ENCODE measurements at regions not wholly inside any gene's neighbourhood (a gene's known extent, or its start where the extent isn't known, plus 50 kb on each side); places are given as distances from the start of the nearest gene placed in this dataset.

GRCh38 chr18:68150961-68151360 is 563.9 kb downstream of the TMX3 start:
- DNase-seq (ENCODE audit: low read depth, low spot score) (no peak), ATAC-seq (no peak)
- intact Hi-C loops (cut with micrococcal nuclease; ENCODE audit: unreplicated experiment) (no loop called here), in situ Hi-C loops (cut with HindIII; ENCODE audit: low pct_unique_long_range_greater_than_20kb, low sequenced_read_pairs) (no loop called here)
- H3K36me3 ChIP-seq (ENCODE audit: control insufficient read depth, insufficient read depth, low read length): no peaks in the 10 kb centered on the region
- no TSS peak for BruUV-seq (replicated peaks)
- H3K27me3 ChIP-seq (ENCODE audit: control insufficient read depth, insufficient read depth, low read length): no peaks in the 10 kb centered on the region
- no peaks in the 10 kb centered on the region for H3K4me1 ChIP-seq (ENCODE audit: control insufficient read depth, insufficient read depth, low read length)
- ChIA-PET CTCF (no interaction called here), POLR2A (interaction anchor here (0.5 kb wide), 1 partner anchor 187 kb away, joined by 3 read pairs; no protein-coding TSS in a partner anchor)
- TF ChIP-seq POLR2AphosphoS5 (IDR thresholded peaks at IDR 0.05; ENCODE audit: low read depth, low read length) (no peak), CTCF (IDR thresholded peaks at IDR 0.05) (no peak), SIN3A (IDR thresholded peaks at IDR 0.05; ENCODE audit: borderline replicate concordance, insufficient read depth, low read depth, low read length) (no peak), TCF7L2 (IDR thresholded peaks at IDR 0.05; ENCODE audit: low read depth, low read length) (no peak), REST (IDR thresholded peaks at IDR 0.05; ENCODE audit: insufficient read depth in 1 of 2, low read depth in 2 of 2, low read length in 1 of 2) (no peak)
- H3K9me3 ChIP-seq (ENCODE audit: control insufficient read depth, insufficient read depth, low read depth, low read length): no peaks in the 10 kb centered on the region
- H3K27ac ChIP-seq (ENCODE audit: low read length): no peak overlapping the region
- H3K4me3 ChIP-seq (ENCODE audit: low read depth in 2 of 2, low read length in 2 of 2): no peak overlapping the region

- in situ Hi-C loops (cut with HindIII; ENCODE audit: low pct_unique_long_range_greater_than_20kb, low sequenced_read_pairs): no loop called here
- TF ChIP-seq REST (IDR thresholded peaks at IDR 0.05; ENCODE audit: insufficient read depth in 1 of 2, low read depth in 2 of 2, low read length in 1 of 2): no peak
- TF ChIP-seq CTCF (IDR thresholded peaks at IDR 0.05): no peak
- no peak for TF ChIP-seq TCF7L2 (IDR thresholded peaks at IDR 0.05; ENCODE audit: low read depth, low read length)
- TF ChIP-seq POLR2AphosphoS5 (IDR thresholded peaks at IDR 0.05; ENCODE audit: low read depth, low read length): no peak
- TF ChIP-seq SIN3A (IDR thresholded peaks at IDR 0.05; ENCODE audit: borderline replicate concordance, insufficient read depth, low read depth, low read length): no peak
Measured at GRCh38 chr18:68148863-68149262, 566.0 kb downstream of the TMX3 start.

More at GRCh38 chr18:68148863-68149262, 566.0 kb downstream of the TMX3 start:
- ATAC-seq: no peak
- Histone ChIP-seq H3K27ac (ENCODE audit: low read length) (no peak overlapping the region), H3K27me3 (ENCODE audit: control insufficient read depth, insufficient read depth, low read length) (no peaks in the 10 kb centered on the region), H3K9me3 (ENCODE audit: control insufficient read depth, insufficient read depth, low read depth, low read length) (no peaks in the 10 kb centered on the region), H3K36me3 (ENCODE audit: control insufficient read depth, insufficient read depth, low read length) (no peaks in the 10 kb centered on the region), H3K4me3 (ENCODE audit: low read depth in 2 of 2, low read length in 2 of 2) (no peak overlapping the region), H3K4me1 (ENCODE audit: control insufficient read depth, insufficient read depth, low read length) (no peaks in the 10 kb centered on the region)
- ChIA-PET CTCF (no interaction called here), POLR2A (no interaction called here)
- BruUV-seq (replicated peaks): no TSS peak
- intact Hi-C loops (cut with micrococcal nuclease; ENCODE audit: unreplicated experiment): no loop called here
- DNase-seq (ENCODE audit: low read depth, low spot score): no peak
